Embryonic facial prominence (tissue), 1 donor: ENCODE measurements at regions not wholly inside any gene's neighbourhood (a gene's known extent, or its start where the extent isn't known, plus 50 kb on each side); places are given as distances from the start of the nearest gene placed in this dataset.

Experiments used
- DNase-seq: peaks from one replicate; pipeline ENCODE4 v3.0.0-alpha.2; 2016; ENCODE audit errors: extremely low spot score

- no peak for DNase-seq
Measured at GRCh38 chr7:53699215-53699837, 663.9 kb downstream of the POM121L12 start.

- DNase-seq = no peak
Measured at GRCh38 chr7:53719122-53719521, 683.7 kb downstream of the POM121L12 start.

GRCh38 chr7:53740971-53741370 is 705.5 kb downstream of the POM121L12 start:
- DNase-seq = no peak

- no peak for DNase-seq
Measured at GRCh38 chr7:53743697-53744402, 708.4 kb downstream of the POM121L12 start.

- no peak for DNase-seq
Measured at GRCh38 chr7:53744403-53744760, 708.9 kb downstream of the POM121L12 start.

- DNase-seq = no peak
Measured at GRCh38 chr7:53756946-53757345, 721.5 kb downstream of the POM121L12 start.

- no peak for DNase-seq
Measured at GRCh38 chr7:53768186-53768585, 732.8 kb downstream of the POM121L12 start.

GRCh38 chr7:53771701-53772100 is 736.3 kb downstream of the POM121L12 start:
- no peak for DNase-seq

GRCh38 chr7:53776323-53776722 is 740.9 kb downstream of the POM121L12 start:
- no peak for DNase-seq

- DNase-seq = no peak
Measured at GRCh38 chr7:53789741-53790140, 752.4 kb upstream of the VSTM2A start.

- no peak for DNase-seq
Measured at GRCh38 chr7:53794816-53795215, 747.4 kb upstream of the VSTM2A start.

GRCh38 chr7:53800746-53801145 is 741.4 kb upstream of the VSTM2A start:
- no peak for DNase-seq

- no peak for DNase-seq
Measured at GRCh38 chr7:53806119-53806518, 736.1 kb upstream of the VSTM2A start.

GRCh38 chr7:53811555-53812079 is 730.6 kb upstream of the VSTM2A start:
- no peak for DNase-seq

GRCh38 chr7:53812135-53812534 is 730.0 kb upstream of the VSTM2A start:
- DNase-seq = no peak

- no peak for DNase-seq
Measured at GRCh38 chr7:53835301-53835700, 706.9 kb upstream of the VSTM2A start.

- no peak for DNase-seq
Measured at GRCh38 chr7:53877688-53878087, 664.5 kb upstream of the VSTM2A start.

- DNase-seq = no peak
Measured at GRCh38 chr7:53900856-53901528, 641.2 kb upstream of the VSTM2A start.

- DNase-seq = no peak
Measured at GRCh38 chr7:53904355-53904754, 637.8 kb upstream of the VSTM2A start.

GRCh38 chr7:53917637-53918036 is 624.5 kb upstream of the VSTM2A start:
- DNase-seq = no peak

- no peak for DNase-seq
Measured at GRCh38 chr7:53920011-53920410, 622.2 kb upstream of the VSTM2A start.

- no peak for DNase-seq
Measured at GRCh38 chr7:53940483-53940882, 601.7 kb upstream of the VSTM2A start.

- DNase-seq = no peak
Measured at GRCh38 chr7:53947732-53948131, 594.4 kb upstream of the VSTM2A start.
